ENCODE measurements at regions not wholly inside any gene's neighbourhood (a gene's known extent, or its start where the extent isn't known, plus 50 kb on each side); places are given as distances from the start of the nearest gene placed in this dataset.

DNA sequence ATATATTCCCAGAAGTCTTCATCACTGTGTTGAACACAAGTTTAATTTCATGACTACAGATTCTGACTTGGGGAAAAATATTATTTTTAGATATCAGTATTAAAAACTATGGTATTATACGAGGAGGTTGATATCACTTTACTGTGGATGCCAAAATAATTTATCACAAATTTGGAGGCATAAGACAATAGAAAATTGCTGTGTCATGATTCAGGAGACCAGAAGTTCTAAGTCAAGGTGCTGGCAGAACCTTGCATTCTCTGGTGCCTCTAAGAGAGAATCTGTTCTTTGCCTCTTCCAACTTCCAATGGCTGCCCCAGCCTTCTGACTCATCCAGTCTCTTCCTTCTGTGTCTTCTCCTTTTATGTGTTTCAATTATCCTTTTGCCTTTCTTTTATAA, 325.0 kb upstream of the CNTN4 start:
- TF ChIP-seq, protein P1, sequence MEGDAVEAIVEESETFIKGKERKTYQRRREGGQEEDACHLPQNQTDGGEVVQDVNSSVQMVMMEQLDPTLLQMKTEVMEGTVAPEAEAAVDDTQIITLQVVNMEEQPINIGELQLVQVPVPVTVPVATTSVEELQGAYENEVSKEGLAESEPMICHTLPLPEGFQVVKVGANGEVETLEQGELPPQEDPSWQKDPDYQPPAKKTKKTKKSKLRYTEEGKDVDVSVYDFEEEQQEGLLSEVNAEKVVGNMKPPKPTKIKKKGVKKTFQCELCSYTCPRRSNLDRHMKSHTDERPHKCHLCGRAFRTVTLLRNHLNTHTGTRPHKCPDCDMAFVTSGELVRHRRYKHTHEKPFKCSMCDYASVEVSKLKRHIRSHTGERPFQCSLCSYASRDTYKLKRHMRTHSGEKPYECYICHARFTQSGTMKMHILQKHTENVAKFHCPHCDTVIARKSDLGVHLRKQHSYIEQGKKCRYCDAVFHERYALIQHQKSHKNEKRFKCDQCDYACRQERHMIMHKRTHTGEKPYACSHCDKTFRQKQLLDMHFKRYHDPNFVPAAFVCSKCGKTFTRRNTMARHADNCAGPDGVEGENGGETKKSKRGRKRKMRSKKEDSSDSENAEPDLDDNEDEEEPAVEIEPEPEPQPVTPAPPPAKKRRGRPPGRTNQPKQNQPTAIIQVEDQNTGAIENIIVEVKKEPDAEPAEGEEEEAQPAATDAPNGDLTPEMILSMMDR (conservative IDR thresholded peaks at IDR 0.05; ENCODE audit: low read length), result no peak
- TF ChIP-seq EZH2phosphoT487 (IDR thresholded peaks at IDR 0.05; ENCODE audit: borderline replicate concordance), result no peak

Data from Loucy (cell line).